Mesenchymal stem cell (in vitro differentiated cells and primary cell): ENCODE measurements at regions not wholly inside any gene's neighbourhood (a gene's known extent, or its start where the extent isn't known, plus 50 kb on each side); places are given as distances from the start of the nearest gene placed in this dataset.

ENCODE experiments used
- DNase-seq: peaks from one replicate; pipeline ENCODE4 v3.0.0-alpha.2; 2013
- H2AFZ ChIP-seq: one replicate; pipeline ENCODE4 v1.6.1; 2013; ENCODE audit warnings: low read depth, mild to moderate bottlenecking, control low read depth, inconsistent platforms, low read length, moderate library complexity
- H2AK5ac ChIP-seq: 2 replicates; pipeline ENCODE4 v1.6.1; 2013; ENCODE audit warnings: low read length, moderate library complexity, mild to moderate bottlenecking, inconsistent platforms; ENCODE audit not compliant: severe bottlenecking
- H2BK120ac ChIP-seq: one replicate; pipeline ENCODE4 v1.6.1; 2013; ENCODE audit warnings: low read depth, mild to moderate bottlenecking, inconsistent platforms, low read length, moderate library complexity
- H2BK12ac ChIP-seq, 2 experiments: one replicate each; pipeline ENCODE4 v1.6.1; 2013; ENCODE audit warnings: inconsistent platforms in 2 of 2, low read length in 2 of 2, mild to moderate bottlenecking in 2 of 2, moderate library complexity in 2 of 2, control low read depth in 1 of 2
- H2BK15ac ChIP-seq: one replicate; pipeline ENCODE4 v1.6.1; 2013; ENCODE audit warnings: mild to moderate bottlenecking, low read depth, inconsistent platforms; ENCODE audit not compliant: poor library complexity, severe bottlenecking
- H2BK5ac ChIP-seq: 2 replicates; pipeline ENCODE4 v1.6.1; 2013; ENCODE audit warnings: low read depth, mild to moderate bottlenecking, low read length, control low read depth, inconsistent platforms; ENCODE audit not compliant: poor library complexity, severe bottlenecking
- H3K14ac ChIP-seq, 2 experiments: one replicate each; pipeline ENCODE4 v1.6.1; 2013; ENCODE audit warnings: inconsistent platforms in 2 of 2, low read length in 2 of 2, control low read depth in 1 of 2, mild to moderate bottlenecking in 1 of 2, moderate library complexity in 1 of 2
- H3K18ac ChIP-seq, 2 experiments: one replicate each; pipeline ENCODE4 v1.6.1; 2013; ENCODE audit warnings: inconsistent platforms in 2 of 2, low read length in 2 of 2, control low read depth in 1 of 2, low read depth in 1 of 2, mild to moderate bottlenecking in 1 of 2
- H3K23ac ChIP-seq, 2 experiments: one replicate each; pipeline ENCODE4 v1.6.1; 2013; ENCODE audit warnings: inconsistent platforms in 2 of 2, low read length in 2 of 2, mild to moderate bottlenecking in 2 of 2, moderate library complexity in 2 of 2, control low read depth in 1 of 2
- H3K27ac ChIP-seq: 2 replicates; pipeline ENCODE4 v1.5.1; 2013; ENCODE audit warnings: mild to moderate bottlenecking, moderate library complexity, low read length, control low read depth, inconsistent platforms; ENCODE audit not compliant: poor library complexity, severe bottlenecking
- H3K27me3 ChIP-seq, 2 experiments: 2 replicates each; pipeline versions ENCODE4 v1.6.1 to v1.7.0; 2013; ENCODE audit warnings: low read length in 2 of 2, mild to moderate bottlenecking in 2 of 2, moderate library complexity in 2 of 2, control low read depth in 1 of 2, inconsistent platforms in 1 of 2; ENCODE audit not compliant: control insufficient read depth in 1 of 2, insufficient read depth in 1 of 2
- H3K36me3 ChIP-seq, 2 experiments: 2 replicates each; pipeline versions ENCODE4 v1.6.1 to v1.7.0; 2013; ENCODE audit warnings: low read length in 2 of 2, control low read depth in 1 of 2, inconsistent platforms in 1 of 2, low read depth in 1 of 2, mild to moderate bottlenecking in 1 of 2; ENCODE audit not compliant: insufficient read depth in 2 of 2, control insufficient read depth in 1 of 2
- H3K4ac ChIP-seq, 2 experiments: one replicate each; pipeline ENCODE4 v1.6.1; 2013; ENCODE audit warnings: inconsistent platforms in 2 of 2, low read length in 2 of 2, mild to moderate bottlenecking in 2 of 2, moderate library complexity in 2 of 2, control low read depth in 1 of 2, low read depth in 1 of 2
- H3K4me1 ChIP-seq: 2 replicates; pipeline ENCODE4 v1.6.1; 2013; ENCODE audit warnings: low read depth, low read length, control low read depth; ENCODE audit not compliant: control insufficient read depth, insufficient read depth
- H3K4me2 ChIP-seq: 2 replicates; pipeline ENCODE4 v1.6.1; 2013; ENCODE audit warnings: low read length, mild to moderate bottlenecking, inconsistent platforms; ENCODE audit not compliant: poor library complexity, severe bottlenecking
- H3K4me3 ChIP-seq, 2 experiments: 2 replicates each; pipeline versions ENCODE4 v1.5.1 to v1.7.0; 2013; ENCODE audit warnings: low read length in 2 of 2, mild to moderate bottlenecking in 2 of 2, control low read depth in 1 of 2, low read depth in 1 of 2; ENCODE audit not compliant: insufficient read depth in 1 of 2
- H3K79me1 ChIP-seq: replicated peaks from 2 replicates; pipeline ENCODE4 v1.6.1; 2013; ENCODE audit warnings: mild to moderate bottlenecking, control low read depth, low read length, inconsistent platforms; ENCODE audit not compliant: poor library complexity, severe bottlenecking
- H3K9ac ChIP-seq: 2 replicates; pipeline ENCODE4 v1.7.0; 2013; ENCODE audit warnings: mild to moderate bottlenecking, low read length, moderate library complexity
- H3K9me3 ChIP-seq: 2 replicates; pipeline ENCODE4 v1.7.0; 2013; ENCODE audit warnings: mild to moderate bottlenecking, low read length; ENCODE audit not compliant: control insufficient read depth
- H4K8ac ChIP-seq: one replicate; pipeline ENCODE4 v1.6.1; 2013; ENCODE audit warnings: inconsistent platforms, mild to moderate bottlenecking, low read length, moderate library complexity
- H4K91ac ChIP-seq: one replicate; pipeline ENCODE4 v1.6.1; 2013; ENCODE audit warnings: mild to moderate bottlenecking, low read length, inconsistent platforms
- WGBS: methylation state at CpG from one replicate; pipeline ENCODE4 v1.1.7; 2013; ENCODE audit warnings: mixed read lengths; 5-methylcytosine and 5-hydroxymethylcytosine counted together

- H3K4me2 ChIP-seq = peak overlapping the region; percentile 30
- no peaks in the 10 kb centered on the region for H3K9me3 ChIP-seq
- H2AFZ ChIP-seq = no peak overlapping the region
- WGBS = under 1% methylated on average over 5 of the region's 10 CpGs
- H3K27me3 ChIP-seq = no peaks in the 10 kb centered on the region
- peak overlapping the region in 1 of 2 experiments; percentile 15 for H3K4me3 ChIP-seq
- H3K79me1 ChIP-seq = no peaks in the 10 kb centered on the region
- no peak overlapping the region for H3K23ac ChIP-seq
- H2BK5ac ChIP-seq = no peak overlapping the region
- no peak overlapping the region for H2BK120ac ChIP-seq
- H2BK15ac ChIP-seq = no peak overlapping the region
- peak overlapping the region; percentile 78 for H3K9ac ChIP-seq
- H3K36me3 ChIP-seq = no peaks in the 10 kb centered on the region
- H2BK12ac ChIP-seq = no peak overlapping the region
- H3K4me1 ChIP-seq = peaks cover 5% of the 10 kb centered on the region
- peak overlapping the region; percentile 21 for H4K8ac ChIP-seq
- H3K27ac ChIP-seq = peak overlapping the region; percentile 85
- H4K91ac ChIP-seq = no peak overlapping the region
- DNase-seq = peak; percentile 92
- H2AK5ac ChIP-seq = no peak overlapping the region
- H3K4ac ChIP-seq = no peak overlapping the region
- no peak overlapping the region for H3K18ac ChIP-seq
- H3K14ac ChIP-seq = no peak overlapping the region
Measured at GRCh38 chr2:173652767-173653431, 298.2 kb downstream of the CDCA7 start.

GRCh38 chr2:173653432-173653805 lies 298.7 kb downstream of the CDCA7 start:
- Histone ChIP-seq H2BK5ac (no peak overlapping the region), H3K79me1 (no peaks in the 10 kb centered on the region), H3K18ac (no peak overlapping the region), H3K14ac (no peak overlapping the region), H3K9ac (peak overlapping the region; percentile 78), H2AK5ac (no peak overlapping the region), H2AFZ (no peak overlapping the region), H3K4me1 (peaks cover 5% of the 10 kb centered on the region), H3K4ac (no peak overlapping the region), H3K4me3 (no peak overlapping the region), H3K9me3 (no peaks in the 10 kb centered on the region), H2BK120ac (no peak overlapping the region), H3K4me2 (no peak overlapping the region), H3K23ac (no peak overlapping the region), H3K36me3 (no peaks in the 10 kb centered on the region), H2BK12ac (no peak overlapping the region), H4K8ac (no peak overlapping the region), H4K91ac (no peak overlapping the region), H2BK15ac (no peak overlapping the region), H3K27ac (no peak overlapping the region), H3K27me3 (no peaks in the 10 kb centered on the region)
- no peak for DNase-seq
- WGBS = 84% methylated on average over 2 of the region's 6 CpGs

GRCh38 chr2:173654161-173654895 lies 299.7 kb downstream of the CDCA7 start:
- peak overlapping the region; percentile 64 for H4K91ac ChIP-seq
- H3K4me1 ChIP-seq = peaks cover 5% of the 10 kb centered on the region
- H3K9me3 ChIP-seq = no peaks in the 10 kb centered on the region
- no peak overlapping the region for H2BK5ac ChIP-seq
- H3K27me3 ChIP-seq = no peaks in the 10 kb centered on the region
- peak overlapping the region in 1 of 2 experiments; percentile 78 for H3K14ac ChIP-seq
- no peak overlapping the region for H3K4me2 ChIP-seq
- no peaks in the 10 kb centered on the region for H3K36me3 ChIP-seq
- no peak overlapping the region for H3K27ac ChIP-seq
- peak overlapping the region in 1 of 2 experiments; percentile 32 for H3K4ac ChIP-seq
- H3K9ac ChIP-seq = no peak overlapping the region
- H3K4me3 ChIP-seq = no peak overlapping the region
- no peak overlapping the region for H2BK15ac ChIP-seq
- peak overlapping the region in 1 of 2 experiments; percentile 37 for H2BK12ac ChIP-seq
- no peak overlapping the region for H2AFZ ChIP-seq
- peak overlapping the region; percentile 7 for H2AK5ac ChIP-seq
- no peak overlapping the region for H2BK120ac ChIP-seq
- H3K79me1 ChIP-seq = no peaks in the 10 kb centered on the region
- H3K23ac ChIP-seq = no peak overlapping the region
- DNase-seq = no peak
- no peak overlapping the region for H4K8ac ChIP-seq
- WGBS = 78% methylated on average over 10 of the region's 10 CpGs
- peak overlapping the region in 1 of 2 experiments; percentile 5 for H3K18ac ChIP-seq

GRCh38 chr2:173654896-173655265 lies 300.2 kb downstream of the CDCA7 start:
- 91% methylated on average over 4 of the region's 5 CpGs for WGBS
- Histone ChIP-seq H2BK5ac (no peak overlapping the region), H3K36me3 (no peaks in the 10 kb centered on the region)

More at GRCh38 chr2:173654896-173655265, 300.2 kb downstream of the CDCA7 start:
- H3K4me3 ChIP-seq = no peak overlapping the region
- no peak overlapping the region for H2AK5ac ChIP-seq
- no peak overlapping the region for H3K4ac ChIP-seq
- no peak overlapping the region for H3K23ac ChIP-seq
- no peak overlapping the region for H2AFZ ChIP-seq
- H2BK12ac ChIP-seq = no peak overlapping the region
- H3K79me1 ChIP-seq = no peaks in the 10 kb centered on the region
- no peak overlapping the region for H2BK15ac ChIP-seq
- no peak for DNase-seq
- peak overlapping the region; percentile 38 for H2BK120ac ChIP-seq
- peaks cover 7% of the 10 kb centered on the region for H3K4me1 ChIP-seq
- no peak overlapping the region for H3K27ac ChIP-seq
- no peak overlapping the region for H4K91ac ChIP-seq
- H3K9me3 ChIP-seq = no peaks in the 10 kb centered on the region
- H3K9ac ChIP-seq = no peak overlapping the region
- H3K4me2 ChIP-seq = no peak overlapping the region
- no peak overlapping the region for H3K14ac ChIP-seq
- no peaks in the 10 kb centered on the region for H3K27me3 ChIP-seq
- no peak overlapping the region for H3K18ac ChIP-seq
- no peak overlapping the region for H4K8ac ChIP-seq
